NCI-H510A treated with DMSO at 0.1 percent for 48 hours (cell line): ENCODE measurements at regions not wholly inside any gene's neighbourhood (a gene's known extent, or its start where the extent isn't known, plus 50 kb on each side); places are given as distances from the start of the nearest gene placed in this dataset.
"Not testable (repeated sequence)": the region's sequence is repeated elsewhere in the genome, so short reads cannot be mapped to it uniquely, and the experiment has no call there.

ENCODE experiments used
- DNase-seq: peaks from one replicate; lab custom pipeline; 2025; lab: John Stamatoyannopoulos, UW

DNA sequence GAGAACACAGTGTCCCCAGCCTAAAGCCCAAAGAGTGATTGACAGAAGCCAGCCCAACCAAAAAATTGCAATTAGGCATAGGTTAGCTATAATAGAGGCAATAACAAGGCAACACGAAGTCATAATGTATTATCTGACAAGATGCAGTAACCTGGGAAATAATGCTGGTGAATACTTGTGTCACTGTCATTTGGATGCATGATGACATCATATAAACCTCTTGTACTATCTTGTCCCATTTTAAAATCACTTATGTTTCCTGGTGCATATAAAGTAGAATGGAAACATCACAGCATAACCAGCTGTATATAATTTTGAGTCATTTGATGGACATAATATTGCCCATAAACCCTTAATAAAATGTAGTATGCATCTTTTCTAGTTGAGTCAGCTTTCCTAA is 1138.3 kb upstream of the LRRTM3 start:
- DNase-seq: no peak

DNA sequence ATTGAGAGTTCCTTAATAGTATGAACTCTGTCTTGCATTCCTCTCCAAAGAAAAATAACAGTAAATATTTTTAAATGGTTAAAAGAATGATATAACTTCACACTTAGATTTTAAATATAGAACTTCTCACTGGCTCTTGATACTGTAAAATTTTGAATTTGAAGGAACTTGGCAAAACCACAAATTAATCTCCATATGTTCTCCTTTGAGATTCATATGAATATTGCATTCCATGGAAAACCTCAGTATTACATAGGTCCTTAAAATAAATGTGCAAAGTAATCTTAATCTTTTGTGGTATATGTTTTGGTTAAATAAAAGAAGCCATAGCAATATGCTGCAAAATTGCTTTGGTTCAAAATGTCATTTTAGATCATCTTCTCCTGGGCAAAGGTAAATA is 1137.6 kb upstream of the LRRTM3 start:
- DNase-seq: no peak

- no peak for DNase-seq
Observed at GRCh38 chr10:65791979-65792378, 1133.9 kb upstream of the LRRTM3 start.

GRCh38 chr10:65793738-65794425 is 1132.0 kb upstream of the LRRTM3 start:
- DNase-seq: no peak

GRCh38 chr10:65794861-65795260 is 1131.0 kb upstream of the LRRTM3 start:
- not testable (repeated sequence) for DNase-seq

- DNase-seq: no peak
Observed at GRCh38 chr10:65796472-65796871, 1129.4 kb upstream of the LRRTM3 start.

- DNase-seq: no peak
Observed at GRCh38 chr10:65798133-65798532, 1127.7 kb upstream of the LRRTM3 start.

DNA sequence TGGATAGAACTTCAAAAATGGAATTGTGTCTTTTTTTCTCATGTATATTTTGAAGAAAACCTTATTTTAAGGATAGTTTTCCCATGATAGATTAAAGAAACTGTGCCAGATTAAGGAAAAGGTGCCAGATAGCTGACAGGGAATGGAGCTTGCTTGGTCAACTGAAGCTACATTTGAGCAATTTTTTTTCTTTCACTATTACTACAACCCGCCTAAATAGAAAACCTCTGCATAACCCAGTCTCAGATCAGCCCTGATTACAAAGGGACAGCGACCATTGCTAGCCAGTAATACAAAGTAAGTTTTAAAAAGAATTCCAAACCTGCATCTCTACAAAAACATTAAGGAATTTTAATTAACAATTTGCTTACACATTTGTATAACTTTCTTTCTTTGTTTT is 1123.4 kb upstream of the LRRTM3 start:
- DNase-seq: no peak

DNA sequence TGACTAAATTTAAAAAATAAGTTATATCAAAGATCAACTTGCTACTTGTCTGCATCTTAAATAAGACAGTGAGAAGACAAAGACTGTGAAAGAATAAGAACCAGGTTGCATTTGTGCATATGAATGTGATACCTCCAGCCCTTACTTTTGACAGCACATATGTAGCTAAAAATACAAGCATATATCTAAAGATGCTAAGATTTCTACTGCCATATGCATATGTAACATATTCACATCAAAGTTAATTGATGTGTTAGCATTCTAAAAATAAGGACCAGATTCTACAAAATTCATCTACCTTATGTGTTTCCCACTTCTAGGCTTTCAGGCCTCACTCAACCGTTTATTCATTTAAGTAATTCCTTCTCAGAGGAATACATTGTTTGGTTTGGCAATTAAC is 1120.3 kb upstream of the LRRTM3 start:
- no peak for DNase-seq

DNA sequence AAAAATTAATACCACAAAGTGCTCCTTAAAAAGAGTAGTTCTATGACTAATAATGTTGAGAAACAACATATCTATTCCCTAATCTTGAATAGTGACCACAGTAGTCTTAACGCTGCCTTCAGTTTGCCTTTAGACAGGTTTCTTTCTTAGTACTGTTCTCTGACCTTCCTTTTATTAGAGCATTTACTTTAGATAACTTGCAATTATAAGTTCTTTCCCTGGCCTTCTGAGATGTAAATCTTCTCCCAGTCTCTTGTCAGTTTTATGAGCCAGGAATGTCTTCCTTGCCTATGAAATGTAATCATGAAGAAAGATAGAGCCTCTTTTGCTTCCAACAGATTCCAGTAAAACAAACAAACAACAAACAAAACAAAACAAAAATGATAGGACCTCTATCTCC is 1119.8 kb upstream of the LRRTM3 start:
- DNase-seq: no peak

- no peak for DNase-seq
Observed at GRCh38 chr10:65808687-65809333, 1117.0 kb upstream of the LRRTM3 start.

DNA sequence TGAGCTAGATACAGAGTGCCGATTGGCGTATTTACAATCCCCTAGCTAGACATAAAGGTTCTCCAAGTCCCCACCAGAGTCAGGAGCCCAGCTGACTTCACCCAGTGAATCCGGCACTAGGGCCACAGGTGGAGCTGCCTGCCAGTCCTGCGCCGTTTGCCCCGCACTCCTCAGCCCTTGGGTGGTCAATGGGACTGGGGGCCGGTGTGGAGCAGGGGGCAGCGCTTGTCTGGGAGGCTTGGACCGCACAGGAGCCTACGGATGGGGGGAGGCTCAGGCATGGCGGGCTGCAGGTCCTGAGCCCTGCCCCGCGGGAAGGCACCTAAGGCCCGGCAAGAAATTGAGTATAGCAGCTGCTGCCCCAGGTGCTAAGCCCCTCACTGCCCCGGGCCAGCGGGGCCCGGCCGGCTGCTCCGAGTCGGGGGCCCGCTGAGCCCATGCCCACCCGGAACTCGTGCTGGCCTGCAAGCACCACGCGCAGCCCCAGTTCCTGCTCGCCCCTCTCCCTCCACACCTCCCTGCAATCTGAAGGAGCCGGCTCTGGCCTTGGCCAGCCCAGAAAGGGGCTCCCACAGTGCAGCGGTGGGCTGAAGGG is 1113.8 kb upstream of the LRRTM3 start:
- no peak for DNase-seq

DNA sequence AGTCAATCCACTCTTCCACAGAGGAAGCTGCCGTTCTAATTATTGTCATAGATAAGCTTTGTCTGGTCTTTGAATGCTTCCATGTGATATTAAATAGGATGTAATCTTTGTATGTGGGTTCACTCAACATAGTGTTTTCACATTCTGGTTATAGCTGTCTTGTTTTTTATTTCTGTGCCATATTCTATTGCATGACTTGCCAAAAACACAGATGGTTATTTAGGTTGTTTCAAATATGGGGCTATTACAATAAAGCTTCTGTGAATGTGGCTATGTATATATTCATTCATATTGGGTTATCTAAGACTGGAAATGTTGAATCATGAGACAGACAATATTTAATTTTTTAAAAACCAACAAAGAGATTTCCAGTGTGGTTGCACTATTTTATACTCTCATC is 1109.3 kb upstream of the LRRTM3 start:
- no peak for DNase-seq

DNA sequence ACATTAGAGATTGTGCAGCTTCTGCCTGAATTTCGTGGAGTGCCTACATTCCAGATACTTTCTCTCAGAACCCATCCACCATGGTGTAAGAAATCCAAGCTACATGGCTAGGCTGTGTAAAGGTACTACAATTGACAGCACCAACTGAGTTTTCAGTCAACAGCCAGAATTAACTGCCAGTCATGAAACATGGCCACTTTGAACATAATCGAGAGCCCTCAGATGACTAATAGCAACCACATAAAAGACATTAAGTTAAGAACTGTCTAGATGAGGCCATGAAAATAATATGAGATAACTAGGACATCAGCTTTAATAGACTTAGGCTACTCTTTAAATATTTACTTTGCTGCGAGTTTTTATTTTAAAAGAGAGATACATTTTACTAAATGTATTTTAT is 1106.8 kb upstream of the LRRTM3 start:
- no peak for DNase-seq

- no peak for DNase-seq
Observed at GRCh38 chr10:65827359-65827758, 1098.5 kb upstream of the LRRTM3 start.

DNA sequence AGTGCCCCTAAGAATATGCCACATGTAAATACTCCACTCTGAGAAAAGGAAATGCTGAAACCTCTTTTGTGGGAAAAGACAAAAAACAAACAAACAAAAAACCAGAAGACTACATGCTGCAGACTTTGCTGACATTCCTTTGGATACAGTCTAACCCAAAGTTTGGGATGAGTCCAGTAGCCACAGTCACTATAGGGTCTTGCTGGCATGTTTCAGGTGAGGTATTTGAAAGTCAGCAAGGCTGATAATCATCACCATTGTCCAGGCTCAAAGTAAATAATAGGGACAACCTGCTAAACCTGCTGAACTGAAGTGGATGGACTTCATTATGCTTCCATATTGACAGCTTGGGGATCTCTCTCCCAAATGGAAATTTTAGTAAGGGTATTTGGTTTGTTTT is 1087.0 kb upstream of the LRRTM3 start:
- no peak for DNase-seq

DNA sequence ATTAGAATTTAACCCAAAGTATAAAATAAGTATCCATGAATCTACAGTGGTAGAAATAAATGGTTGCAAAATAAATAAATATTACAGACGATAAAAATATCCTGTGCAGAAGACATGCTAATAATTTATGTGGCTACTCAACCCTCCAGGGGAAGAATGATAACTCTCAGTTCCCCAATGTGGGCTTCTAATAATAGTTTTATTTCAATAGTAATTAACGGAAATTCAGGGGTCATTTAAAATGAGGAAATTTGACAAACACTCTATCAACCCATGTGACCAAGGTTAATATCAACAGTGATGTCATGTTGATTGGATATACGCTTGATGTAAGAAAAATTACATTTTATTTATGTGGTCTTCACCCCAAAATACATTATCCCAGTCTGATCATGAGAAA is 1082.6 kb upstream of the LRRTM3 start:
- no peak for DNase-seq

DNA sequence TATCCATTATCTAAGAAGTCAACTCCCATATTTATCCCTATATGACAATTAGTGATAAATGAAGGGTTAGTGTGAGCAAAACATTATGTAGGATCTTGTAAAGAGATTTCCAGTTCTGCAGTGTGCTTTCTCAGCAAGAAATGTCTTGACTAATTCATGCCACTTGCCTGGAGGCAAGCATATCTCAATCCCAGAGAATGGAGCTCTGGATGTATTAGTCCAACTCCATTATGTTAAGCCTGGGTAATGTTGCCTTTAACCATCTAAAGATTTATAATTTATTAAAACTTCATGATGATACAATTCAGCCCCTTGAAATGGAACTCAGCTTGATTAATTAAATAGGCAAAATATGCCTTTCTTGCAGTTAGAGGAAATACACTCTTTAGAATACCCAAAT is 1079.9 kb upstream of the LRRTM3 start:
- no peak for DNase-seq

DNA sequence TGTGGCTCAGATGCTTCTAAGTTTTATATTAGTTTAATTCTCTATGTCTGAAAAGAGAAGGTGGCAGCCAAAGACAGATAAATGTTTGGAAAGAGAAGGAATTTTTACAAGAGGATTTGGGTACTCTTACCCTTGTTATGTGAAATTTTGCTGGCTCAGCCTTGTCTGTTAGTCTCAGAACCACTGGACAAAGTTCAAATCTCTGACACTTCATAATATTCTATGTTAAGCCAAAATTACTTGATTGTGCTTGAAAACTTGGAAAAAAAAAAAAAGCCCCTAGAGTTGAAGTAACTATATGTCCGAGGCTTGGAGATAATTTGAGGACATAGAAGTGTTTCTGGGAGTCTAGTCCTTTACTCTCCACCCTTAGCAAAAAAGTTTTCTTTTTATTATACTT is 1079.3 kb upstream of the LRRTM3 start:
- DNase-seq: no peak

- no peak for DNase-seq
Observed at GRCh38 chr10:65846949-65847348, 1078.9 kb upstream of the LRRTM3 start.

DNA sequence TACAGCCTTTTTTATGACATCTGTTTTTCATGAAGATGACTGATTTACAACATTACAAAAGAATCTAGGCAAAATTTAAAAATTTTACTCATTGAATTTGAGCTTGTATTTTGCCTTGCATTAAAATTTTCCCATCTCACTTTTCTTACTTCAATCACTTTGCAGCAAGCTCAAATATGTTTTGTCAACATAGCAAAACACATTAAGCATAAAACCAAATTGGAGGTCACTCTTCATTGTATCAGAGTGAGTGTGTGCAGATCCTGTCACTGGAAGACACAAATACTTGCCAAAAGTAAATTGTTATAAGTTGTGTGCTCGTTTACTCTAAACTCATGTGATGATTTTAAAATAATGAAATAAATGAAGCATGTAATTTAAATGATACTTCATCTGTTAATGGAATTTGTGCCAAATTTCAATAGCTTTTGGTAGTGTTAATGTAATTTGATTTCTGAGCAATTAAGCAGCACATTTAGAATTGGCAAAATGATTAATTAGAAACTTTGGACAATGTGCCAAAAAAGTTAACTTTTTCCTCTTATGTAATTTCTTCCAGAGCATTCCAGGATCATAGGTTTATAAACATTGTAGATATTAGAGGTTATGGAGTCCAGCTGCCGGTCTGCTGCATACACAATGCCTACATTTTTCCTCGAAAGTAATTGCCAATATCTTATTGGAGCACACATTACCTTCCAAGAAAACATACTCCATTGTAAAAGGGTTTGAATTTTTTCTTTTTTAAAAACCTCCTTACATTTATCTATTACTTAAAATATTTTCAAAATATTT is 1078.2 kb upstream of the LRRTM3 start:
- DNase-seq: no peak

GRCh38 chr10:65858841-65859240 is 1067.0 kb upstream of the LRRTM3 start:
- DNase-seq: no peak

DNA sequence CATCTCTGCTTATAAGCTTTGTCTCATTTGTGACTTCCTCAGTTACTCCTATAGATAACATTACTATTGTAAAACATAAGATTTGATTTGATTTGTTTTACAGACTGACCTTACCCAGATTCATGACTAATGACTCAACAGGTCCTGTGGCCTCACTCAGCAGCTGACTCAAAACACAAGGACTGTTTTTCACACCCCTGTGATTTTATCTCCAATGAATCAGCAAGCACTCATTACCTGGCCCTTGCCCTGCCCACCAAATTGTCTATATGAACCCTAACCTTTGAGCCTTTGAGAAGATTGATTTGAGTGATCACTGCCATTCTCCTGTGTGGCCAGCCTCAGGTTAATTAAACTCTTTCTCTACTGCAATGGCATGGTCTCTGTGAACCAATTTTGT is 1064.6 kb upstream of the LRRTM3 start:
- DNase-seq: no peak
